Vagina (tissue), 2 donors: ENCODE measurements at regions not wholly inside any gene's neighbourhood (a gene's known extent, or its start where the extent isn't known, plus 50 kb on each side); places are given as distances from the start of the nearest gene placed in this dataset.

Experiments
- CTCF ChIP-seq, 3 experiments: fragments of 450-650 bp in 2 of 3; fragments of 200-600 bp in 1 of 3; sonication (generic) in 1 of 3; IDR thresholded peaks; one replicate each; pipeline ENCODE4 v1.5.1; 2017 to 2019; ENCODE audit warnings: antibody characterized with exemption in 3 of 3, mild to moderate bottlenecking in 2 of 3, moderate library complexity in 2 of 3
- POLR2A ChIP-seq, 2 donors: fragments of 450-650 bp; IDR thresholded peaks; one replicate each; pipeline ENCODE4 v1.6.1; 2017; ENCODE audit warnings: antibody characterized with exemption in 2 of 2, mild to moderate bottlenecking in 2 of 2, moderate library complexity in 2 of 2
- POLR2AphosphoS5 ChIP-seq, 2 donors: sonication (generic); formaldehyde crosslinking; IDR thresholded peaks; one replicate each; pipeline ENCODE4 v1.9.0; 2017; ENCODE audit warnings: antibody characterized with exemption in 2 of 2, mild to moderate bottlenecking in 2 of 2, low read depth in 1 of 2; ENCODE audit not compliant: insufficient read depth in 1 of 2

- TF ChIP-seq CTCF (IDR thresholded peaks at IDR 0.05) (no peak), POLR2AphosphoS5 (IDR thresholded peaks at IDR 0.05; ENCODE audit: insufficient read depth in 1 of 2, low read depth in 1 of 2) (no peak), POLR2A (IDR thresholded peaks at IDR 0.05) (no peak)
These were observed 57.5 kb upstream of the C14orf180 start for GRCh38 chr14:104521816-104522745.
